Transverse colon (tissue), 3 donors: ENCODE measurements at regions not wholly inside any gene's neighbourhood (a gene's known extent, or its start where the extent isn't known, plus 50 kb on each side); places are given as distances from the start of the nearest gene placed in this dataset.

Experiments used
- CTCF ChIP-seq, 5 experiments: fragments of 200-600 bp in 3 of 5; fragments of 450-650 bp in 2 of 5; sonication (generic) in 3 of 5; IDR thresholded peaks; 1 replicate in 2 of 5; 2 replicates in 3 of 5; pipeline ENCODE4 v1.5.1; 2016 to 2017; ENCODE audit warnings: antibody characterized with exemption in 5 of 5, inconsistent platforms in 3 of 5, mild to moderate bottlenecking in 2 of 5, moderate library complexity in 1 of 5
- EP300 ChIP-seq: sonication (generic); formaldehyde crosslinking; IDR thresholded peaks from one replicate; pipeline ENCODE4 v1.6.1; 2017; ENCODE audit warnings: antibody characterized with exemption, low read depth

- TF ChIP-seq CTCF (IDR thresholded peaks at IDR 0.05) (no peak), EP300 (no peak)
Observed at GRCh38 chr2:128514555-128514955, 195.9 kb upstream of the HS6ST1 start.
